Muscle layer of colon (tissue), 2 donors: ENCODE measurements at regions not wholly inside any gene's neighbourhood (a gene's known extent, or its start where the extent isn't known, plus 50 kb on each side); places are given as distances from the start of the nearest gene placed in this dataset.

Experiments
- H3K27ac ChIP-seq: one replicate; pipeline ENCODE4 v1.7.0; 2013; ENCODE audit warnings: low read depth, mild to moderate bottlenecking, low read length, moderate library complexity
- H3K27me3 ChIP-seq, 2 donors: one replicate each; pipeline ENCODE4 v1.7.0; 2013; ENCODE audit warnings: low read length in 2 of 2, mild to moderate bottlenecking in 2 of 2; ENCODE audit not compliant: insufficient read depth in 2 of 2, control insufficient read depth in 1 of 2
- H3K36me3 ChIP-seq: one replicate; pipeline ENCODE4 v1.7.0; 2013; ENCODE audit warnings: mild to moderate bottlenecking, low read length; ENCODE audit not compliant: insufficient read depth
- H3K4me1 ChIP-seq: one replicate; pipeline ENCODE4 v1.7.0; 2013; ENCODE audit warnings: mild to moderate bottlenecking, low read length; ENCODE audit not compliant: insufficient read depth
- H3K4me3 ChIP-seq, 2 donors: one replicate each; pipeline ENCODE4 v1.7.0; 2013; ENCODE audit warnings: low read length in 2 of 2, low read depth in 1 of 2, mild to moderate bottlenecking in 1 of 2, moderate library complexity in 1 of 2
- H3K9ac ChIP-seq: one replicate; pipeline ENCODE4 v1.7.0; 2013; ENCODE audit warnings: low read length
- H3K9me3 ChIP-seq: one replicate; pipeline ENCODE4 v1.7.0; 2013; ENCODE audit warnings: mild to moderate bottlenecking, low read length
- donor health status: abdominal sarcoma.
- donor health status: Adenocarcinoma of cecum.

GRCh38 chr3:70752051-70752450 is 439.6 kb upstream of the MDFIC2 start:
- H3K27ac ChIP-seq = no peak overlapping the region
- no peak overlapping the region for H3K4me3 ChIP-seq
- H3K9me3 ChIP-seq = no peaks in the 10 kb centered on the region
- H3K36me3 ChIP-seq = no peaks in the 10 kb centered on the region
- no peaks in the 10 kb centered on the region for H3K4me1 ChIP-seq
- no peaks in the 10 kb centered on the region for H3K27me3 ChIP-seq
- H3K9ac ChIP-seq = no peak overlapping the region

DNA sequence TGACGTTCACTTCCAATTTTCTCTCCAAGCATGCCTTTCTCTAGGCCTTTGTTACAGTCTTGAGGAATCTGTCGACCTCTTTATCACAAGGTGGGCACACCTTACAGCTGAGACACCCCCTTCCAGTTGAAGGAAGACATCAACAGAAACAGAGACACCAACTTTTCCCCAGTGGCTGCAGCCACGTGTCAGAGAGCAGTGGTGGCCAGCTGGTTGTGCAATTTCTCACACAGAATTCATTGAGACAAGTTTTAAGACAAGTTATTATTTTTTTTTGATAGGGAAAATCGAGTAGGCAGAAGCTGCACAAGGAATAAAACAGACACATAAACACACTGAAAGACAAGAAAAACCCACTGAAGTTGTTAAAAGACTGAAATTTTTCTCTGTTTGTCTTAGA is 436.7 kb upstream of the MDFIC2 start:
- no peak overlapping the region for H3K9ac ChIP-seq
- H3K4me1 ChIP-seq = no peaks in the 10 kb centered on the region
- H3K36me3 ChIP-seq = no peaks in the 10 kb centered on the region
- no peak overlapping the region for H3K4me3 ChIP-seq
- no peaks in the 10 kb centered on the region for H3K9me3 ChIP-seq
- H3K27me3 ChIP-seq = no peaks in the 10 kb centered on the region
- no peak overlapping the region for H3K27ac ChIP-seq

GRCh38 chr3:70748593-70748992 is 436.2 kb upstream of the MDFIC2 start:
- Histone ChIP-seq H3K9me3 (no peaks in the 10 kb centered on the region), H3K36me3 (no peaks in the 10 kb centered on the region), H3K4me3 (no peak overlapping the region), H3K27me3 (no peaks in the 10 kb centered on the region), H3K4me1 (no peaks in the 10 kb centered on the region), H3K27ac (no peak overlapping the region), H3K9ac (no peak overlapping the region)

DNA sequence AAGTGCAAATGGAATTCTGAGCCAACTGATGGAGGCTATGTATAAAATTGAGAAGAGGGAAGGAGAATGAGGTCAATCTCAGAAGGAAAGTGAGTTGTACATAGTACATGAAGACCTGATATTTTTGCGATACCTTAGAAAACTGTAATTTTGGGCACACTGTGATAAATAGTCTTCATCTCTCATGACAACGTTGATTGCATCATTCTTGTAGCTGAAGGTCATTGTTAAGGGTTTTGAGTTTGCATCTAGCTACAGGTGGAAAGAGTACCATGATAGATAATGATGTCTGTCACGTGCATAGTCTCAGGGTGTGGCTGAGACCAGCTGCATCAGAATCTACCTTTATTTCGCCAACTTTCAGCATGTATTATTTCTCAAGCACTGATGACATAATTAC is 435.4 kb upstream of the MDFIC2 start:
- no peaks in the 10 kb centered on the region for H3K9me3 ChIP-seq
- no peak overlapping the region for H3K27ac ChIP-seq
- no peak overlapping the region for H3K9ac ChIP-seq
- H3K27me3 ChIP-seq = no peaks in the 10 kb centered on the region
- no peaks in the 10 kb centered on the region for H3K36me3 ChIP-seq
- no peaks in the 10 kb centered on the region for H3K4me1 ChIP-seq
- no peak overlapping the region for H3K4me3 ChIP-seq

- no peaks in the 10 kb centered on the region for H3K9me3 ChIP-seq
- no peaks in the 10 kb centered on the region for H3K4me1 ChIP-seq
- no peak overlapping the region for H3K27ac ChIP-seq
- H3K27me3 ChIP-seq = no peaks in the 10 kb centered on the region
- no peak overlapping the region for H3K4me3 ChIP-seq
- H3K36me3 ChIP-seq = no peaks in the 10 kb centered on the region
- no peak overlapping the region for H3K9ac ChIP-seq
These were observed 432.1 kb upstream of the MDFIC2 start for GRCh38 chr3:70744536-70744935.

DNA sequence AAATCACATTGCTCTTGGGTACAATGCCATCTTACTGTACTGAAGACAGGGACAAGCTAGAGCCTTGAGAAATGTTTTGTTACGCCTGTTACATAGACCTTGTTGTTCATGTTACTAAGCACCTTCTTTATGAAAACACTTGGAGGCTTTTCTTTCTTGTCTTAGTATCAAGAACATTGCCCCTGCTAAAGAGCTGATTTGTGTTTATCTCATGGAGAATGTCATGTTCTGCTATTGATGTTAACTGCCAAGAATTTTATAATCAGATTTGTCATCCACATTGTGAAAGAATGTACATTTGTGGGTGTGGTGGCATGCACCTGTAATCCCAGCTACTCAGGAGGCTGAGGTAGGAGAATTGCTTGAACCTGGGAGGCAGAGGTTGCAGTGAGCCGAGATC is 431.3 kb upstream of the MDFIC2 start:
- no peaks in the 10 kb centered on the region for H3K4me1 ChIP-seq
- H3K4me3 ChIP-seq = no peak overlapping the region
- H3K9me3 ChIP-seq = no peaks in the 10 kb centered on the region
- H3K36me3 ChIP-seq = no peaks in the 10 kb centered on the region
- no peaks in the 10 kb centered on the region for H3K27me3 ChIP-seq
- H3K9ac ChIP-seq = no peak overlapping the region
- no peak overlapping the region for H3K27ac ChIP-seq

- H3K9ac ChIP-seq = no peak overlapping the region
- H3K27ac ChIP-seq = no peak overlapping the region
- no peaks in the 10 kb centered on the region for H3K36me3 ChIP-seq
- H3K9me3 ChIP-seq = no peaks in the 10 kb centered on the region
- H3K4me3 ChIP-seq = no peak overlapping the region
- no peaks in the 10 kb centered on the region for H3K27me3 ChIP-seq
- no peaks in the 10 kb centered on the region for H3K4me1 ChIP-seq
These were observed 429.6 kb upstream of the MDFIC2 start for GRCh38 chr3:70742081-70742480.

DNA sequence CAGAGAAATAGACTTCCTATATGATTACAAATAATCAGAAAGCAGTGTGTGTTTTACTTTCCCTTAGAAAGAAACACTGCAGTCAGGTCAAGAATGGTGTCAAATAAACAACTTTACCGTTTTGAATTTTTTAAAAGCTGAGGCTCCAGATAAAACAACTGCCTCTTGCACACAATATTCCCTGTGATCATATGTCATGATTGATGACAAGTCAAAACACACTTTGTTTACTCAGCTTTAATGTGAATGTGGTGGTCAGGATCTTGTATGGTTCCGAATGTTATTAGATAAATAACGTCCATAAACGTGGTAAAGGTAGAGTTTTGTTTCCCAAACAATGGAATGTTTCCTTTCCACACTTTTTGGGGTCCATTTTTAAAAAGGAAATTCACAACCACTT is 428.4 kb upstream of the MDFIC2 start:
- Histone ChIP-seq H3K36me3 (no peaks in the 10 kb centered on the region), H3K9me3 (no peaks in the 10 kb centered on the region), H3K4me3 (no peak overlapping the region), H3K27ac (no peak overlapping the region), H3K4me1 (no peaks in the 10 kb centered on the region), H3K27me3 (no peaks in the 10 kb centered on the region), H3K9ac (no peak overlapping the region)

DNA sequence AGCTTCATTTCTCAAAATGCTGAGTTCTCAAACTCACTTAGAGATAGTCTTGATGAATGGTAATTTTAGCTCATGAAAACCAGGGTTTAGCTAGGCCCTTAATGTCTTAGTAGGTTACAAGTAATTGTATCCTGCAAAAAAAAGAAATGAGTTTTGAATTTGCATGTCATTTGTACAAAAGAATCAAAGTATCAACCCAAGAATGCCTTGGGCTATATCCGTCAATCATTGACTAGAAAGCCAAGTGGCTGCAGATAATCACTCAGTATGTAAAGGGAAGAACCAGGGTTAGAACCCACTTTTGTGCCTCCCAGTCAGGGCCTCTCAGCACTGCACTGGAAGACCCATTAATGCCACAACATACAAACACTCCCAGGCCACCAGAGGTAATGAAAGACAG is 427.6 kb upstream of the MDFIC2 start:
- H3K36me3 ChIP-seq = no peaks in the 10 kb centered on the region
- no peak overlapping the region for H3K9ac ChIP-seq
- H3K27me3 ChIP-seq = no peaks in the 10 kb centered on the region
- H3K9me3 ChIP-seq = no peaks in the 10 kb centered on the region
- no peaks in the 10 kb centered on the region for H3K4me1 ChIP-seq
- H3K4me3 ChIP-seq = no peak overlapping the region
- H3K27ac ChIP-seq = no peak overlapping the region

DNA sequence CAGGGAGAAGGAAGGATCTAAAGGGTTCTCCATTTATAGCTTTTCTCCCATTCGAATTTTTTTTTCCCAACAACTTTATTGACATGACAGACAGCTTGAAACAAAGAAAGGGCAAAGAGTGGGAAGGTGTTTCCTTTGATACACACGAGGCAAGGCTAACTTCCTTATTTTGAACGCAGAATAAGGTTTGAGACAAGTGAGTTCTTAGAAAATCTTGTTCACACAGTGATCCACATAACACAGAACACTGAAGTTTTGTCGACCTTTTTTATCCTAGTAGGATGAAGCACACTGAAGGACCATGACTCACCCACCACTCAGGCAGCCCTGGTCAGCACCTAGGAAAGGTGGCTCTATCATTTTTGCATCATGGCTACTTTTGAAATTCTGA is 425.8 kb upstream of the MDFIC2 start:
- H3K27ac ChIP-seq = no peak overlapping the region
- H3K9me3 ChIP-seq = no peaks in the 10 kb centered on the region
- H3K36me3 ChIP-seq = no peaks in the 10 kb centered on the region
- no peak overlapping the region for H3K4me3 ChIP-seq
- no peak overlapping the region for H3K9ac ChIP-seq
- no peaks in the 10 kb centered on the region for H3K4me1 ChIP-seq
- no peaks in the 10 kb centered on the region for H3K27me3 ChIP-seq

DNA sequence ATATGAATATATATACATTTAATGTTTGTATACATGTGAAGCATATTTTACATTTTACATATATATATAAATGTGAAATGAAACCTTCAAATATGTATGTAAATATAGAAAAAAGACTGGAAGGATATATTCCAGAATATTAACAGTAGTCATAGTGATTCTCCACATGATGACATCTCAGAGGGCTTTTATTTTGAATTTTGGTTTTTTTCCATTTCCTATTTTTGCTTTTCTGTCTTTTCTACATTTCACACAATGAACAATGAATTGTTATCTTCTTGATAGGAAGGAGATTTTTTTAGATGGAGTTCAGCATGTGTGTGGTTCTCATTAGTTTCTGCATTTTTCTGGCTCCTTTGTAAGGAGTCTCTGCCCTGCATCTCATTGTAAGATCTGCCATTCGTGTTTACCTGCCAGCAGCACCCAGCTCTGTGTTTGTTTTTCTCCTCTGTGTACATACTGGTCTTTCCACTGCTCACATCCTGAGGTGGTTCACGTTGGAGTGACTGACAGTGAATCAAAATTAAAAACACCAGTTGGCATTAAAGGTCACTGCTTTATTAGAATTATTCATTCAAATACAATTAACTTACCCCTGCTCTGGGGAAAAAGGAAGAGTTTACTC is 425.3 kb upstream of the MDFIC2 start:
- Histone ChIP-seq H3K27ac (no peak overlapping the region), H3K4me3 (no peak overlapping the region)

DNA sequence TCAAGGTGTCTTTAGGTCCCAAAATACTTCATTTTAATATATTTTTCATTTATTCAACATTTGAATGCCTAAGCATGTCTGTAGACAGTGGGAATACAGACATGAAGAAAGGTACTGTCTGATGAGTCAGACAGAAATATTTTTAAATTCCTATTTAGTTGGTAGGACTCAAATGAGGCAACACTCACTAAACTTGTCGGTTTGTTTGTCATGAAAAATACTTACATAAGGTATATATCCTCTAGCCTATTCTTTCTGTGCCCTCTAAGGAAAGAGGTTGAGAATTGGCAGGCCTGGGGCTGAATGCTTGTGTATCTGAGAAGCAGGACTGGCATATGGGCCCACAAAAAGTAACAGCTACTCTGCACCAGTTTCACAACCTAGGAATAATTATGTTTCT is 423.6 kb upstream of the MDFIC2 start:
- H3K27me3 ChIP-seq = no peaks in the 10 kb centered on the region
- no peak overlapping the region for H3K4me3 ChIP-seq
- H3K4me1 ChIP-seq = no peaks in the 10 kb centered on the region
- H3K9me3 ChIP-seq = no peaks in the 10 kb centered on the region
- no peaks in the 10 kb centered on the region for H3K36me3 ChIP-seq
- H3K27ac ChIP-seq = no peak overlapping the region
- no peak overlapping the region for H3K9ac ChIP-seq

More for the DNA sequence above, 425.3 kb upstream of the MDFIC2 start:
- no peaks in the 10 kb centered on the region for H3K36me3 ChIP-seq
- no peak overlapping the region for H3K9ac ChIP-seq
- H3K9me3 ChIP-seq = no peaks in the 10 kb centered on the region
- H3K27me3 ChIP-seq = no peaks in the 10 kb centered on the region
- H3K4me1 ChIP-seq = no peaks in the 10 kb centered on the region
